Astrocyte of the cerebellum (primary cell): ENCODE measurements at regions not wholly inside any gene's neighbourhood (a gene's known extent, or its start where the extent isn't known, plus 50 kb on each side); places are given as distances from the start of the nearest gene placed in this dataset.

Source experiments
- DNase-seq: peaks from one replicate; pipeline ENCODE4 v3.0.0-alpha.2; 2011; ENCODE audit warnings: low read depth
- H3K4me3 ChIP-seq: 2 replicates; pipeline ENCODE4 v1.5.1; 2011; ENCODE audit warnings: mild to moderate bottlenecking, low read depth, low read length, moderate library complexity
- in situ Hi-C: cut with HindIII; loops from 2 replicates; pipeline ENCODE4 v1.10.0; 2017; ENCODE audit warnings: low sequenced_read_pairs
- TF ChIP-seq, protein P1 (sequence below): IDR thresholded peaks from 2 replicates; pipeline ENCODE4 v1.5.1; 2012; ENCODE audit warnings: low read length, low read depth, moderate library complexity, mild to moderate bottlenecking; ENCODE audit errors: missing control alignments

GRCh38 chr6:43938178-43939105 is 168.4 kb downstream of the VEGFA start:
- no peak for DNase-seq
- H3K4me3 ChIP-seq, result no peak overlapping the region
- TF ChIP-seq, protein P1, sequence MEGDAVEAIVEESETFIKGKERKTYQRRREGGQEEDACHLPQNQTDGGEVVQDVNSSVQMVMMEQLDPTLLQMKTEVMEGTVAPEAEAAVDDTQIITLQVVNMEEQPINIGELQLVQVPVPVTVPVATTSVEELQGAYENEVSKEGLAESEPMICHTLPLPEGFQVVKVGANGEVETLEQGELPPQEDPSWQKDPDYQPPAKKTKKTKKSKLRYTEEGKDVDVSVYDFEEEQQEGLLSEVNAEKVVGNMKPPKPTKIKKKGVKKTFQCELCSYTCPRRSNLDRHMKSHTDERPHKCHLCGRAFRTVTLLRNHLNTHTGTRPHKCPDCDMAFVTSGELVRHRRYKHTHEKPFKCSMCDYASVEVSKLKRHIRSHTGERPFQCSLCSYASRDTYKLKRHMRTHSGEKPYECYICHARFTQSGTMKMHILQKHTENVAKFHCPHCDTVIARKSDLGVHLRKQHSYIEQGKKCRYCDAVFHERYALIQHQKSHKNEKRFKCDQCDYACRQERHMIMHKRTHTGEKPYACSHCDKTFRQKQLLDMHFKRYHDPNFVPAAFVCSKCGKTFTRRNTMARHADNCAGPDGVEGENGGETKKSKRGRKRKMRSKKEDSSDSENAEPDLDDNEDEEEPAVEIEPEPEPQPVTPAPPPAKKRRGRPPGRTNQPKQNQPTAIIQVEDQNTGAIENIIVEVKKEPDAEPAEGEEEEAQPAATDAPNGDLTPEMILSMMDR, result no peak
- in situ Hi-C loops, result no loop called here

- TF ChIP-seq, protein P1, result no peak
- DNase-seq, result no peak
- in situ Hi-C loops, result no loop called here
- H3K4me3 ChIP-seq, result no peak overlapping the region
Measured at GRCh38 chr6:43937236-43938177, 167.5 kb downstream of the VEGFA start.

- no peak overlapping the region for H3K4me3 ChIP-seq
- no peak for DNase-seq
- in situ Hi-C loops, result no loop called here
- TF ChIP-seq, protein P1, result no peak
Measured at GRCh38 chr6:43936476-43936875, 166.5 kb downstream of the VEGFA start.

- H3K4me3 ChIP-seq, result no peak overlapping the region
- in situ Hi-C loops, result no loop called here
- no peak for DNase-seq
- TF ChIP-seq, protein P1, result no peak
Measured at GRCh38 chr6:43935921-43936439, 166.0 kb downstream of the VEGFA start.

- TF ChIP-seq, protein P1, result no peak
- DNase-seq, result no peak
- in situ Hi-C loops, result no loop called here
- H3K4me3 ChIP-seq, result no peak overlapping the region
Measured at GRCh38 chr6:43934803-43935602, 165.0 kb downstream of the VEGFA start.
